Kidney capillary endothelial cell (primary cell): ENCODE measurements at regions not wholly inside any gene's neighbourhood (a gene's known extent, or its start where the extent isn't known, plus 50 kb on each side); places are given as distances from the start of the nearest gene placed in this dataset.
A peak's percentile ranks its signal among the peaks of the same experiment; 100 is the strongest.
"Not testable (repeated sequence)": the region's sequence is repeated elsewhere in the genome, so short reads cannot be mapped to it uniquely, and the experiment has no call there.

Experiments
- DNase-seq: peaks from one replicate; pipeline ENCODE4 v3.0.0-alpha.2; 2018; ENCODE audit warnings: low spot score

GRCh38 chr16:61181982-61182381 is 854.3 kb downstream of the CDH8 start:
- no peak for DNase-seq

- no peak for DNase-seq
Measured at GRCh38 chr16:61179561-61179960, 856.7 kb downstream of the CDH8 start.

- DNase-seq, result no peak
Measured at GRCh38 chr16:61165797-61166196, 870.4 kb downstream of the CDH8 start.

GRCh38 chr16:61150351-61150750 is 885.9 kb downstream of the CDH8 start:
- DNase-seq, result no peak

- no peak for DNase-seq
Measured at GRCh38 chr16:61149709-61150108, 886.5 kb downstream of the CDH8 start.

- DNase-seq, result no peak
Measured at GRCh38 chr16:61148930-61149329, 887.3 kb downstream of the CDH8 start.

- DNase-seq, result no peak
Measured at GRCh38 chr16:61146429-61146828, 889.8 kb downstream of the CDH8 start.

GRCh38 chr16:61131447-61131846 is 904.8 kb downstream of the CDH8 start:
- DNase-seq, result no peak

- no peak for DNase-seq
Measured at GRCh38 chr16:61128545-61129323, 907.5 kb downstream of the CDH8 start.

GRCh38 chr16:61105544-61105943 is 930.7 kb downstream of the CDH8 start:
- no peak for DNase-seq

GRCh38 chr16:61098505-61098904 is 937.7 kb downstream of the CDH8 start:
- no peak for DNase-seq

- DNase-seq, result not testable (repeated sequence)
Measured at GRCh38 chr16:61091300-61091699, 944.9 kb downstream of the CDH8 start.

GRCh38 chr16:61083711-61084110 is 952.5 kb downstream of the CDH8 start:
- DNase-seq, result no peak

GRCh38 chr16:61074324-61074723 is 961.9 kb downstream of the CDH8 start:
- DNase-seq, result no peak

- no peak for DNase-seq
Measured at GRCh38 chr16:61057635-61058034, 978.6 kb downstream of the CDH8 start.

- DNase-seq, result no peak
Measured at GRCh38 chr16:61050547-61050946, 985.7 kb downstream of the CDH8 start.

GRCh38 chr16:61045931-61046330 is 990.3 kb downstream of the CDH8 start:
- DNase-seq, result no peak

- peak; percentile 1 for DNase-seq
Measured at GRCh38 chr16:61042737-61043136, 993.5 kb downstream of the CDH8 start.

- no peak for DNase-seq
Measured at GRCh38 chr16:61030616-61031015, 1005.6 kb downstream of the CDH8 start.

- no peak for DNase-seq
Measured at GRCh38 chr16:61024180-61024900, 1011.9 kb downstream of the CDH8 start.

GRCh38 chr16:61014869-61015268 is 1021.4 kb downstream of the CDH8 start:
- DNase-seq, result no peak

- DNase-seq, result no peak
Measured at GRCh38 chr16:61007694-61008093, 1028.5 kb downstream of the CDH8 start.

GRCh38 chr16:61005952-61006351 is 1030.3 kb downstream of the CDH8 start:
- no peak for DNase-seq
